Upper lobe of left lung (tissue), 4 donors: ENCODE measurements at regions not wholly inside any gene's neighbourhood (a gene's known extent, or its start where the extent isn't known, plus 50 kb on each side); places are given as distances from the start of the nearest gene placed in this dataset.

Experiments used
- CTCF ChIP-seq, 6 experiments: fragments of 450-650 bp in 4 of 6; fragments of 200-600 bp in 2 of 6; sonication (generic) in 2 of 6; IDR thresholded peaks; one replicate each; pipeline ENCODE4 v1.5.1; 2016 to 2019; ENCODE audit warnings: antibody characterized with exemption in 6 of 6
- EP300 ChIP-seq, 4 donors: sonication (generic); formaldehyde crosslinking; IDR thresholded peaks; one replicate each; pipeline ENCODE4 v1.5.1; 2017; ENCODE audit warnings: antibody characterized with exemption in 4 of 4, control low read depth in 2 of 4
- POLR2AphosphoS5 ChIP-seq, 2 donors: sonication (generic); formaldehyde crosslinking; IDR thresholded peaks; one replicate each; pipeline ENCODE4 v1.5.1; 2017; ENCODE audit warnings: antibody characterized with exemption in 2 of 2

- no peak for TF ChIP-seq CTCF (IDR thresholded peaks at IDR 0.05)
- no peak for TF ChIP-seq EP300 (IDR thresholded peaks at IDR 0.05)
- no peak for TF ChIP-seq POLR2AphosphoS5 (IDR thresholded peaks at IDR 0.05)
Observed at GRCh38 chr7:26426096-26426495, 134.4 kb downstream of the SNX10 start.
